GM12878 (cell line): ENCODE measurements at regions not wholly inside any gene's neighbourhood (a gene's known extent, or its start where the extent isn't known, plus 50 kb on each side); places are given as distances from the start of the nearest gene placed in this dataset.

Experiments
- ATAC-seq: fragments of 200-7000 bp; cut with Tn5 transposase; 3 replicates; pipeline ENCODE4 v1.9.1; 2020; ENCODE audit warnings: mild to moderate bottlenecking, moderate library complexity
- BruUV-seq: library from RNA; stranded (reverse); fragments of 400-500 nt; replicated peaks from 2 replicates; lab custom pipeline; 2021; lab: Mats Ljungman, UMichigan
- CTCF ChIA-PET: fragments of 300-600 bp; sonication (Branson Sonifier 250); formaldehyde crosslinking; extraction: SDS; loops from one replicate; lab custom pipeline; 2021; ENCODE audit warnings: inconsistent platforms; lab: Yijun Ruan, JAX
- POLR2A ChIA-PET: fragments of 350-600 bp; formaldehyde crosslinking; extraction: SDS; loops from one replicate; lab custom pipeline; 2021; ENCODE audit warnings: inconsistent platforms; lab: Charles Lee
- RAD21 ChIA-PET: fragments of 300-600 bp; sonication (Branson Sonifier 250); formaldehyde crosslinking; loops from one replicate; lab custom pipeline; 2023; ENCODE audit warnings: antibody characterized with exemption; ENCODE audit not compliant: unreplicated experiment; lab: Charles Lee
- SMC1A ChIA-PET: fragments of 300-600 bp; sonication (Branson Sonifier 250); formaldehyde crosslinking; loops from one replicate; lab custom pipeline; 2023; ENCODE audit not compliant: unreplicated experiment, uncharacterized antibody; lab: Charles Lee
- DNase-seq: peaks from one replicate; pipeline ENCODE4 v3.0.0-alpha.2; 2011; ENCODE audit warnings: low read depth, low spot score
- FAIRE-seq: peaks from 3 replicates; lab custom pipeline; 2011; peaks lifted over from hg19 to GRCh38; lab: Jason Lieb, UNC
- H2AFZ ChIP-seq: 2 replicates; pipeline ENCODE4 v1.6.0; 2011; ENCODE audit warnings: low read depth, low read length, control low read depth; ENCODE audit not compliant: control insufficient read depth
- H3K27ac ChIP-seq: 2 replicates; pipeline ENCODE4 v1.5.1; 2011; ENCODE audit warnings: control low read depth; ENCODE audit not compliant: control insufficient read depth, insufficient read depth
- H3K27me3 ChIP-seq, 2 experiments: replicated peaks in 1 of 2; 2 replicates each; pipeline versions ENCODE4 v1.6.0 to v1.6.1; 2011; ENCODE audit warnings: low read length in 1 of 2; ENCODE audit not compliant: control insufficient read depth in 2 of 2, insufficient read depth in 2 of 2
- H3K36me3 ChIP-seq, 2 experiments: 2 replicates each; pipeline ENCODE4 v1.5.1; 2011; ENCODE audit warnings: low read length in 1 of 2; ENCODE audit not compliant: control insufficient read depth in 2 of 2, insufficient read depth in 2 of 2
- H3K4me1 ChIP-seq: 2 replicates; pipeline ENCODE4 v1.6.1; 2011; ENCODE audit warnings: mild to moderate bottlenecking, low read length, moderate library complexity, mixed read lengths; ENCODE audit not compliant: control insufficient read depth, insufficient read depth
- H3K4me2 ChIP-seq: 2 replicates; pipeline ENCODE4 v1.6.0; 2011; ENCODE audit warnings: control low read depth; ENCODE audit not compliant: control insufficient read depth, insufficient read depth
- H3K4me3 ChIP-seq: fragments of 200-600 bp; sonication (generic); 2 replicates; pipeline ENCODE4 v1.5.1; 2016
- H3K79me2 ChIP-seq: 2 replicates; pipeline ENCODE4 v1.6.0; 2011; ENCODE audit warnings: low read length; ENCODE audit not compliant: control insufficient read depth, insufficient read depth
- H3K9ac ChIP-seq: 2 replicates; pipeline ENCODE4 v1.8.0; 2011; ENCODE audit warnings: low read length, control low read depth, mixed read lengths; ENCODE audit not compliant: control insufficient read depth, insufficient read depth
- H3K9me3 ChIP-seq: replicated peaks from 3 replicates; pipeline ENCODE4 v1.5.1; 2011; ENCODE audit warnings: mild to moderate bottlenecking, low read length; ENCODE audit not compliant: control insufficient read depth, insufficient read depth
- H4K20me1 ChIP-seq: 2 replicates; pipeline ENCODE4 v1.6.0; 2011; ENCODE audit not compliant: control insufficient read depth, insufficient read depth
- ETV6 ChIP-seq, 2 experiments: fragments of 450-650 bp in 1 of 2; IDR thresholded peaks in 1 of 2; conservative IDR thresholded peaks in 1 of 2; 2 replicates each; pipeline ENCODE4 v1.6.1; 2014; ENCODE audit warnings: antibody characterized with exemption in 1 of 2, borderline replicate concordance in 1 of 2, low read depth in 1 of 2, mild to moderate bottlenecking in 1 of 2, moderate library complexity in 1 of 2
- MAX ChIP-seq: IDR thresholded peaks from 2 replicates; pipeline ENCODE4 v1.6.1; 2012; ENCODE audit warnings: low read depth, low read length, improper control_type of control experiment
- MLLT1 ChIP-seq: fragments of 450-650 bp; IDR thresholded peaks from 2 replicates; pipeline ENCODE4 v1.6.1; 2016; ENCODE audit warnings: mild to moderate bottlenecking
- MYC ChIP-seq: IDR thresholded peaks from 2 replicates; pipeline ENCODE4 v1.6.1; 2011; ENCODE audit warnings: mild to moderate bottlenecking, low read length, moderate library complexity, inconsistent platforms; ENCODE audit not compliant: insufficient read depth, insufficient replicate concordance, insufficient read length, severe bottlenecking
- NBN ChIP-seq: fragments of 450-650 bp; IDR thresholded peaks from 2 replicates; pipeline ENCODE4 v1.6.1; 2016
- NFYA ChIP-seq: IDR thresholded peaks from 2 replicates; pipeline ENCODE4 v1.6.1; 2011; ENCODE audit warnings: low read depth, mild to moderate bottlenecking, low read length, improper control_type of control experiment, borderline replicate concordance
- NKRF ChIP-seq: fragments of 450-650 bp; conservative IDR thresholded peaks from 2 replicates; pipeline ENCODE4 v1.6.1; 2017; ENCODE audit warnings: mild to moderate bottlenecking, moderate library complexity
- NR2C2 ChIP-seq: IDR thresholded peaks from 2 replicates; pipeline ENCODE4 v1.6.1; 2011; ENCODE audit warnings: borderline replicate concordance, low read depth; ENCODE audit not compliant: control insufficient read depth, insufficient read length
- POLR2A ChIP-seq: IDR thresholded peaks from 2 replicates; pipeline ENCODE4 v1.6.1; 2011; ENCODE audit warnings: low read depth, mild to moderate bottlenecking, low read length
- RAD21 ChIP-seq: IDR thresholded peaks from 2 replicates; pipeline ENCODE4 v1.6.1; 2011; ENCODE audit warnings: mild to moderate bottlenecking, low read depth, low read length, moderate library complexity; ENCODE audit not compliant: insufficient read depth
- SMAD1 ChIP-seq: fragments of 450-650 bp; IDR thresholded peaks from 2 replicates; pipeline ENCODE4 v1.6.1; 2018; ENCODE audit warnings: mild to moderate bottlenecking, low read depth; ENCODE audit not compliant: partially characterized antibody
- SMARCA5 ChIP-seq: fragments of 450-650 bp; IDR thresholded peaks from 2 replicates; pipeline ENCODE4 v1.6.1; 2017; ENCODE audit warnings: mild to moderate bottlenecking
- SUZ12 ChIP-seq: fragments of 200-600 bp; sonication (generic); IDR thresholded peaks from one replicate; pipeline ENCODE4 v1.6.1; 2018; ENCODE audit warnings: antibody characterized with exemption, mild to moderate bottlenecking; ENCODE audit not compliant: unreplicated experiment
- TBL1XR1 ChIP-seq: IDR thresholded peaks from 2 replicates; pipeline ENCODE4 v1.6.1; 2012; ENCODE audit warnings: low read depth, low read length, improper control_type of control experiment
- ZNF24 ChIP-seq: fragments of 450-650 bp; IDR thresholded peaks from 2 replicates; pipeline ENCODE4 v1.6.1; 2017; ENCODE audit warnings: antibody characterized with exemption, mild to moderate bottlenecking
- ZNF384 ChIP-seq: IDR thresholded peaks from 2 replicates; pipeline ENCODE4 v1.6.1; 2012; ENCODE audit warnings: low read depth, mild to moderate bottlenecking, low read length, improper control_type of control experiment, borderline replicate concordance
- WGBS: methylation state at CpG from one replicate; pipeline ENCODE4 v1.1.6; 2016; ENCODE audit warnings: low lambda C conversion rate; ENCODE audit not compliant: insufficient replicate concordance, insufficient coverage; ENCODE audit errors: missing lambda C conversion rate; 5-methylcytosine and 5-hydroxymethylcytosine counted together
- in situ Hi-C: fragments of 300-500 bp; cut with MboI; formaldehyde crosslinking; loops from 9 replicates; pipeline ENCODE4 v1.14.3; 2018; ENCODE audit warnings: mixed read lengths
- intact Hi-C: fragments of 100-400 bp; cut with micrococcal nuclease; formaldehyde crosslinking; loops from one replicate; pipeline ENCODE4 v1.14.2; 2022; ENCODE audit not compliant: unreplicated experiment

DNA sequence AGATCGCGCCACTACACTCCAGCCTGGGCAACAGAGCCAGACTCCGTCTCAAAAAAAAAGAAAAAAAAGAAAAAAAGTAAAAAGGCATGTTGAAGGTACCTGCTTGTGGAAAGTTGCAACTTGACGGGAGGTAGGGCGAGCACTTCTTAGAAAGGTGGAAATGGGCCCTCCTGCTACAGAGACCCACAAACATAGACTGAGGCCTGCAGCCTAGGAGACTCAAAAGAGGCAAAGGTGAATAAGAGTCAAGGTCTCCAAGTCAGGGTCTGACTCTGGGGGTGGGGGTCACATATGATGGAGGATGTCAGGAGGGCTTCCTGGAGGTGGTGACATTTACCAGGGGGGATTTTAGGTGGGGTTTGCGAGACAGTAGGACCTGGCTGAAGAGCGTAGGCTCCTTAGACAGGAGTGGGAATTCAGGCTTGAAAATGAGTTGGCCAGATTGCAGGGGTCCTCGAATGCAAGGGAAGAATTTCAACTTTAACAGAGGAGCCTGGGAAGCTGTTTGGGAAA lies 303.0 kb downstream of the SEC14L1 start:
- ATAC-seq, result no peak
- Histone ChIP-seq H3K9me3 (no peaks in the 10 kb centered on the region), H3K27ac (peak overlapping the region; percentile 96), H3K79me2 (peaks cover 56% of the 10 kb centered on the region), H3K36me3 (peaks cover 0 to 5% of the 10 kb centered on the region in 2 experiments; a peak in 2 of 4 replicates), H3K4me1 (peaks cover 93% of the 10 kb centered on the region), H3K9ac (peak overlapping the region; percentile 69), H3K4me2 (peak overlapping the region; percentile 77), H4K20me1 (no peaks in the 10 kb centered on the region), H3K27me3 (no peaks in the 10 kb centered on the region), H3K4me3 (no peak overlapping the region), H2AFZ (no peak overlapping the region)
- no peak for FAIRE-seq
- WGBS, result 87% methylated on average over 8 of the region's 8 CpGs
- BruUV-seq, result no TSS peak
- no peak for DNase-seq
- SMC1A ChIA-PET, result interaction anchor here (1.0 to 7.7 kb wide), 9 partner anchors 9 to 123 kb away, joined by 3 to 82 read pairs (median 8); no protein-coding TSS in a partner anchor
- TF ChIP-seq TBL1XR1 (no peak), MYC (no peak), MLLT1 (peak; percentile 80; the same call in 1 of the 2 replicates), SUZ12 (no peak), NKRF (no peak), NBN (0 out of 2 replicates have a peak, but pooled peaks have one; percentile 19), ETV6 (conservative IDR thresholded peaks at IDR 0.05 in 1 of 2, IDR thresholded peaks at IDR 0.05 in 1 of 2; ENCODE audit: borderline replicate concordance in 1 of 2, low read depth in 1 of 2) (no peak), NR2C2 (no peak), ZNF384 (no peak), RAD21 (no peak), SMAD1 (no peak), SMARCA5 (peak; percentile 35; the same call in 1 of the 2 replicates), ZNF24 (no peak), MAX (no peak), NFYA (no peak), POLR2A (no peak)
- in situ Hi-C loops, result loop anchor here (25.0 kb wide), 1 partner anchor 107 kb away; no protein-coding TSS in a partner anchor
- CTCF ChIA-PET, result interaction anchor here (1.2 to 3.3 kb wide), 7 partner anchors 9 to 123 kb away, joined by 4 to 13 read pairs (median 12); no protein-coding TSS in a partner anchor
- POLR2A ChIA-PET, result interaction anchor here (0.5 to 6.4 kb wide), 10 partner anchors 8 to 340 kb away, joined by 3 to 78 read pairs (median 10); no protein-coding TSS in a partner anchor
- intact Hi-C loops, result loop anchor here (5.0 to 10.0 kb wide), 3 partner anchors 33 to 711 kb away; no protein-coding TSS in a partner anchor
- RAD21 ChIA-PET, result interaction anchor here (0.7 to 6.9 kb wide), 16 partner anchors 8 to 119 kb away, joined by 3 to 102 read pairs (median 6); no protein-coding TSS in a partner anchor
